NCI-H2227 treated with DMSO at 0.1 percent for 48 hours (cell line): ENCODE measurements at regions not wholly inside any gene's neighbourhood (a gene's known extent, or its start where the extent isn't known, plus 50 kb on each side); places are given as distances from the start of the nearest gene placed in this dataset.
"Not testable (repeated sequence)": the region's sequence is repeated elsewhere in the genome, so short reads cannot be mapped to it uniquely, and the experiment has no call there.

Experiments used
- DNase-seq: peaks from one replicate; lab custom pipeline; 2025; lab: John Stamatoyannopoulos, UW

DNA sequence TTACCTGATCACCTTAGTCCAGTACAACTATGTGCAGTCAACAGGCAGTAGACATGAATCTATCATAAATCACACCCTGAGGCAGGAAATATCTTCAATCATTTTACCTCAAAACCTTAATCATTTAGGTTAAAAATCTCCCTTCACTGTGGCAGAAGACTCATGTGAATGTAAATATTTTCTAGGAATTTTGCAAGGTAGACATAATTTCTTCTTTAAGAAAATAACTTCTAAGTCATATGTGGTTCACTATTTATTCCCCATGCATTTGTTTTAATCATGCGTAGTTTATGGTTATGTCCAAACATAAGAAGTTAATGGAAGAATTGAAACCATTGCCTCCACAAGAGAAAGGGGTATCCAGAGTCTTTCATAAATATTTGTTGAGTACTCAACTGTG lies 97.0 kb downstream of the HMHB1 start:
- no peak for DNase-seq

DNA sequence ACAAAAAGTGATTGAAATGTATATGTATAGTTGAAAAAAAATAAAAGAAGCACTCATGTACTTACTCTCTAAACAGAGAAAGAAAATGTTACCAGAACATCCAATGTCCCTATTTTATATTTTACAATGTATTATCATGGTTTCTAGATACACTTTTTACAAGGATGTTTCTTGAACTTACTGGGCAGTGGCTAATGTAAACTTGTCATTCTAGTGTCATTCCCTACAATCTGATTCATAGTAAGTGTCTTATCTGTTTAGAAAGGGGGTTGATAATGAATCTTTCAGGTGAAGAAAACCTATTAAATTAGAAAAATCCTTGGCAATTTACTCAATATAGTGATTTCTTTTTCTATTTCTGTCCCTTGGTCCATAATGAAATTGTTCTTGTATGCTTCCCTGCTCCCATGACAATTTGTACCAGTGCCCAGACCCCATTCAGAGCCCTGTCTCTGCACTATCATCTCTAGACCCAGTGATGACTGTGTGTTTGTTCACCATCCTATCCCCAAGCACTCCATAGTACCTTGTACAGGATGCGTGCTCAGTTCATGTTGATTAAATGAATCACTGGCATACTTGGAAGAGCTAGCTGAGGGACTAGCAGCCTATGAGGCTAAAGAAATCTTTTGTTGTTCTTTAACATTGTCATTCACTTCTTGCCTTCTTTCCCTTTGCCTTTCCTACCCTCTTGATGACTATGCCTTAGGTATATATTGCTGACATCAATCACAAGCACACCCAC lies 101.2 kb downstream of the HMHB1 start:
- no peak for DNase-seq

DNA sequence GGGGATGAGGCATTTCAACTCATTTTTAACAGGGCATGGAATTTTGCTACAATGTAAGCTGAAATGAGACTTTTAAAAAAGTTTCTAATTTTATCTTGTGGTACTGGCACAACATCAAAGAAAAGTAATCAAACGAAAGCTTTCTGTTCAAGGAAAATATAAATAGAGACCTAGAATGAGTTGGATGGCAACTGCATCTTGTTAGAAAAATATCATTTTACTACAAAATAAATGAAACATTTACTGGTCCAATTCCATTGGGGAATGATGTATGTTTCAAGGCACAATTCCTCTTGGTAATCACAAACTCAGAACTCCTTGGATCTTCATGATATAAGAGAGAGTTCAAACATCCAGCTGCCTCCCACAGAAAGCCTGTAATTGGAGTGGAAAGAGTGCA lies 102.8 kb downstream of the HMHB1 start:
- DNase-seq = no peak

DNA sequence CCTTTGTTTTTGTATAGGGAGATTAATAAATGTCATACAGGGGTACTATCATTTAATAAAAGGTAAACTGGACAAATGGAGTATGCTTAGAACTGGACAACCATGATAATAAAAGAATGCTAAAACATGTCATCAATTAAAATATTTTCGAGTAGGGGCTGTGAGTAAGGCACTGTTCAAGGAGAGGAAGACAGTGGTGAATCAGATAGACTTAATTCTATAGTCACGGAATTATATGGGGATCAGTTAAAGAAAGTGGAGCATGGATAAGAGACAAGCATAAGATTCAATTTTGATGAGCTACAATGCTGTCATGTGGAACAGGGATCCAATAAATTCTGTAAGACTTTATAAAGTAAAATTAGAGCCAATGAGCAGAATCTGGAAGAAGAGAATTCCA lies 104.5 kb downstream of the HMHB1 start:
- DNase-seq = no peak

DNA sequence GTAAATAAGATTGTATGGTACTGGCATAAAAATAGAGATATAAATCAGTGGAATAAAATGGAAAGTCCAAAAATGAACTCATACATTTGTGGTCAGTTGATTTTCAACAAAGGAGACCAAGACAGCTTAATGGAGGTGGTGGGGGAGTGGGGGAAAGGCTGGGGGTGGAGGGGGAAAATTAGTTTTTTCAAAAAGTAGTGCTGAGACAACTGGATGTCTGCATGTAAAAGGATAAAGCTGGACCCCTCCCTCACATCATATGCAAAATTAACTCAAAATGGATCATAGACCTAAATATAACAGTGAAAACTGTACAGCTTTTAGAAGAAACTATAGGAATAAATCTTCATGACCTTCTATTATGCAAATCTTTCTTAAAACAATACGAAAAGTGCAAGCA lies 107.0 kb downstream of the HMHB1 start:
- no peak for DNase-seq

DNA sequence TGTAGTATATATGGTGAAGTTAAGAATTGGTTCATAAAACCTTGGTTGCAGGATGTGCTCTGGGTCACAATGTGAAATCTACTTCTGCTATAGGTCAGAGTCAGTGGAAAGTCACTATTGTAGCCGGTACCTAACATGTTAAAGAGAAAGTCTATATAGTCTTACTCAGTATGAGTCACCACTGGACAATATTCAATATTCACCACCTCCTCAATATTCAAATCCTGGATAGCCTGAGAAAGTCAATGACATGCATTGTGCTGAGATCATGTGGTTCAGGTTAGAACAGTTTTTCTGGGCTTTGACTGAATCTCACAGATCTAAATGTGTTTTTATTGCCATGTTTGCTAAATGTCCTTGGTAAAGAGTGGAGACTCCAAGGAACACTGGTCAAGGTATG lies 108.8 kb downstream of the HMHB1 start:
- DNase-seq = no peak

DNA sequence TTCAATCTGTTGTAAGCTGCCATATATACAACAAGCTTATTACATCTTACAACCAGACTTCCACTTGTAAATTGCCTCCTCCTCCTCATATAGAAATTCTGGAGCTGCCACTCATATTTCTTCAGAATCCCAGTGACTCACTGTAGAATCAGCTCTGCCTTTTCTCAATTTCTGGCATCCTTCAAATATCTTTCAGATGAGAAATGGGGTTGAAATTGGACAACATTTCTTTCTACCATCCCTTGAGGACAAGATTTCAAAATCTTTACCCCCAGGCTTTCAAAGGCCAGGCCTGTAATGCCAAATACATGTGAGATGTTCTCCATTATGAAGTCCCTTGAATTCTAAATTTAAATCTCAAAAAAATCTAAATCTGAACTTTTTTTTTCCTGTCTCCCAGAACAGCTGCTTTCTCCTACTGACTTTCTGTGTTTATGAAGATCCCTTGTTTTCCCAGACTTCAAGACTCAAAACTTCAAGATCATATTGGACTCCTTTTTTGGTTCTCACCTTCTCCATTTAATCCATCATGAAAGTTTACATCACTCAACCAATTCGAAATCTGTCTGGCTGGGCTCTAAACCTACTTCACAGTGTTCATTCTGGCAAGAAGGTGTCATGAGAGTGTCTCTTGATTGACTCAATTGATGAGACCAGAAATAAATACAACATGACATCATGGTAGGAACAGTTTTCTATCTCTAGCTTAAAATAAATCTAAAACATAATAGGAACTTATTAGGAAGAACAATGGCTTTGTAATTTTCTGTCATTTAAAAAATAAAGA lies 109.8 kb downstream of the HMHB1 start:
- DNase-seq = no peak

DNA sequence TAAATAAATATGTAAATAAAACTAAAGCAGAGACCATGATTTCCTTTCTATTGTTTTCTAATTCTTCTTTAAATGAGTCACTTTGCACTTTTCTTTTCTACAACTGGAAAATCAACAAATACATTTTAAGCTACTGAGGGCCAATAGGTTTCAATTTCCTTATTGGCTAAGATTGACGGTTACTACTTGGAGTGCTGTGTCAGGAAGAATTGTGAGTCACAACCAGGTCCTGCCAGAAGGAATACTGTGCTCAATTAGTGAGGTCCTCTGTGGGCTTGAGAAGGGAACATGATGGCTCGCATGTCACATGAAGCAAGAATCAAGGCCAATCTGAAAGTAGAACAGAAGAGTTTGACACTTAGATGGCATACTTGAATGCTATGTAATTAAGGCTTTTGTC lies 110.8 kb downstream of the HMHB1 start:
- DNase-seq = no peak

DNA sequence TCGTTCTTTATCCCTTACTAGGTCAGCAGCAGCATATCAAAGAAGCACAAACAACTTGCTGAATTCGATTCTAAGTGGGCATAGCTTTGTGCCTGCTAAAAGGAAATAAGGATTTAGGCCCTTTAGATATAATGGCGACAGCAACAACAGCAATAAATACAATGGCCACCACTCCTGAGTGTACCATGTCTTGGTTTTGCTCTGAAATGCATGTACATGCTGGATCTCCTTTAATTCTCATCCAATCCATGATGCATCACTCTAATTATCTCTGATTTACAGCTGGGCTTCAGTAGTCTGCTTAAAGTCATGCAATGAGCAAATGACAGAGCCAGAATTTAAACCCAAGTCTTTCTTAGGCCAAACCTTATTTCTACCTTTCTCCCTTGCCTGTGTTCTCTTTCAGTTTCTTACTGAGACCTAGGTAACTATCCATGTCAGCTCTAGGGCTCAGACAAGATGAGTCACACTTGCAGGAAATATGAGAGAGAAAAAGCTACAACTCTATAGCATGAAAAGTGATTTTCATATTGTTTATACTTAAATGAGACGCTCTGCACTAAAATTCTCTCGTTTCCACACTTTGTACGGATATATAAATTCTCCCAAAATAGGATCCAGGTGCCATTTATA lies 111.8 kb downstream of the HMHB1 start:
- no peak for DNase-seq

DNA sequence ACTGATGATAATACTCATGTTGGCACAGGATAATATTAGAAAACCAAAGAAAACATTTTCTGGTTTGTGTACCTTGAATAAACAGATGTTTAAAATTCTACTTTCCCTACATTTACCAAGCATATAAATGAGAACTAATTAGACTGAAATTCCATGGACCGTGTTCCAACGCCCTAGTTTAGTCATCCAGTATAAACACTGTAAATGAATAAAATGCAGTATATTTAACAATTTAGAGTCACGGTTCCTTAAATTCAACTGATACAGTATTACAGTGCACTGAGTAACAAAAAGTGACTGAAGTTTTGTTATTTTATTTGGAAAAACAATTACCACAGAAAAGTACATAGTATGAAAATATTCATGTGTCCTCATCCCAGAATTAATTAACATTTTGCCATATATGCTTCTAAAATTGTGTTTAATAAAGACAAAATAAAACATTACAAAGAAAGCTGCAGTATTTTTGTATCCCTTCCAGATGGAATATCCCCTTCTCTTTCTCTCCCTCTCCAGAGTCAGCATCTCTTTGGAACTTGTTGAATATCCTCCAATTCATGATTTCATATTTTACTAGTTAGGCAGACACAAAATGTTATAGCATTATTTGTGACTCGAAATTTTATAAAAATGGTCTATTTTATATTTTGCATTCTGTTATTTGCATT lies 112.5 kb downstream of the HMHB1 start:
- no peak for DNase-seq

DNA sequence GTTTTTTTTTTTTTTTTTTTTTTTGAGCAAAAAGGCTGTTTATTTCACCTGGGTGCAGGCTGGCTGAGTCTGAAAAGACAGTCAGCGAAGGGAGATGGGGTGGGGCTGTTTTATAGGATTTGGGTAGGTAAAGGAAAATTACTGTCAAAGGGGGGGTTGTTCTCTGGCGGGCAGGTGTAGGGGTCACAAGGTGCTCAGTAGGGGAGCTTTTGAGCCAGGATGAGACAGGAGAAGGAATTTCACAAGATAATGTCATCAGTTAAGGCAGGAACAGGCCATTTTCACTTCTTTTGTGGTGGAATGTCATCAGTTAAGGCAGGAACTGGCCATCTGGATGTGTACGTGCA lies 113.0 kb downstream of the HMHB1 start:
- not testable (repeated sequence) for DNase-seq

DNA sequence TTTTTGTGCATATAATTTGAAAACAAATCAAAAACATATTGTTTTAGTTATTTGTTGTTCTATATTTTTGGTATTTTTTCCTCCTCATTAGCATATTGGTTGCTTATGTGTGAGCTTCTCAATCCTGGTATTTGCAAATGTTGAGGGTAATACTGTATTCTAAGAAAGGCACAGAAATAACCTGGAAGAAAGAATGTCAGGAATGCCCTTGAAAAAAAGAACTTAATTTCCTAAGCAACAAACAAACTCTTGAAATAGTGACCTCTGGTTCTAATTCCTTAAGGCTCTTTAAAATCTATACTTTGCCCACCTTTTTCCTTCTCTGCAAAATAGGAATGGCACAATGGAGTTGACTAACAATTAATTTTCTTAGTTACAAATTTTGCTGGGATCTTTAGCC lies 117.5 kb downstream of the HMHB1 start:
- no peak for DNase-seq

DNA sequence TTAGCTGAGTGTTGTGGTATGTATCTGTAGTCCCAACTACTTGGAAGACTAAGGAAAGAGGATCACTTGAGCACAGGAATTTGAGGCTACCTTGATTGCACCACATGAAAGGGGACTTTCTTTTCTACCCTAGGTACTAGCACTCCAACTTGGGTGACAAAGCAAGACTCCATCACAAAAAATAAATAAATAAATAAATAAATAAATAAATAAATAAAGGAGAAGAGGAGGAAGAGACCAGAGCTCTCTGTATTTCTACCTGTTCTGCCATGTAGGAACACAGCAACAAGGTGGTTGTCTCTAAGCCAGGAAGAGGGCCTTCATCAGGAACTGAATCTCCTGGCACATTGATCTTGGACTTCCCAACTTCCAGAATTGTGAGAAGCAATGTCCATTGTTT lies 118.6 kb downstream of the HMHB1 start:
- DNase-seq = no peak

DNA sequence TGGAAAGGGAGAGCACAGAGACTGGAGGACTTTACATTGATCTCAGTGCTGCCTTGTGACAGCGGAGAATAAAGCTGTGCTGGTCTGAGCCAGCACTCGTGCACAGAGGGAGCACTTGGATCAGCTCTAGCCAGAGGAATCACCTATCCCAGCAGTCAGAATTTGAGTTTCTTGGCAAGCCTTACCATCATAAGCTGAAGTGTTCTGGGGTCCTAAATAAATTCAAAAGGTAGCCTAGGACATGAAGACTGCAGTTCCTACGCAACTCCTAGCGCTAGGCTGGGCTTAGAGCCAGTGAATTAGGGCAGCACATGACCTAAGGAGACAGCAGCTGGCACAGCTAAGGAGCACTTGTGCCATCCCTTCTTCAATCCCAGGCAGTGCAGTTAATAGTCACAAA lies 119.5 kb downstream of the HMHB1 start:
- no peak for DNase-seq

DNA sequence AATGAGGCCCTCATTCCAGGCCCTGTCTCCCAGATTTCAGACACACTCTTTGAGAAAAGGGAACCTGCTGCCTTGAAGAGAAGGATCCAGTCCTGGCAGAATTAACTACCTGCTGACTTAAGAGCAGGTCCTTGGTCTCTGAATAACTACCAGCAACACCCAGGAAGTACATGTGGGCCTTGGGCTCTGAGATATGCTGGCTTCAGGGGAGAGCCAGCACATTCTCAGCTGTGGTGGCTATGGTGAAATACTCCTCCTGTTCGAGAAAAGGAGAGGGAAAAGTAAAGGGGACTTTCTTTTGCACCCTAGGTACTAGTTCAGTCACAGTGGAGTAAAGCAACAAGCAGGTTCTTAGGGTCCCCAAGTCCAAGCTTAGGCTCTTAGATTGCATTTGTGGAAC lies 120.0 kb downstream of the HMHB1 start:
- no peak for DNase-seq

DNA sequence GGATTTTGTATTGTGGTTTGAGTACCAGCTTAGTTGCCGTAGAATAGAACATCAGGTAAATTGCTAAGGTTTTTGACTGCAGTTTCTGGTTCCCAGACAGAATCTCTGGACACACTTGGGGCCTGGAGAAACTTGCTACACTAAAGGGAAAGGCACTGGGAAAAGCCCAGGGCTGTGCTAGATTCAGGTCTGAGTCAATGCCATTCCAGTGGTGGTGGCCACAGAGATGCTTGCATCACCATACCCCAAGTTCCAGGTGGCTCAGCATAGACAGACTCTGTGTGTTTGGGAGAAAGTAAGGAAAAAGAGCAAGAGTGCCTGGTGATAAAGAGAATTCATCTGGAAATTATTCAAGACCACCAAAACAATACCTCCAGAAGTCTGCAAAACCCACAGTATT lies 120.6 kb downstream of the HMHB1 start:
- DNase-seq = no peak

DNA sequence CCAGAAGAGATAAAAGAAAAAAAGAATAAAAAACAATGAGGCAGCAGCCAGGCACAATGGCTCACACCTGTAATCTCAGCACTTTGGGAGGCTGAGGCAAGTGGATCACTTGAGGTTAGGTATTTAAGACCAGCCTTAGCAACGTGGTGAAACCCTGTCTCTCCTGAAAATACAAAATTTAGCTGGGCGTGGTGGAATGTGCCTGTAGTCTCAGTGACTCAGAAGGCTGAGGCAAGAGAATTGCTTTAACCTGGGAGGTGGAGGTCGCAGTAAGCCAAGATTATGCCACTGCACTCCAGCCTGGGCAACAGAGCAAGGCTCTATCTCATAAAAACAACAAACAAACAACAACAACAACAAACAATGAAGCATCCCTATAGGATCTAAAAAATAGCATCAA lies 121.5 kb downstream of the HMHB1 start:
- DNase-seq = no peak

DNA sequence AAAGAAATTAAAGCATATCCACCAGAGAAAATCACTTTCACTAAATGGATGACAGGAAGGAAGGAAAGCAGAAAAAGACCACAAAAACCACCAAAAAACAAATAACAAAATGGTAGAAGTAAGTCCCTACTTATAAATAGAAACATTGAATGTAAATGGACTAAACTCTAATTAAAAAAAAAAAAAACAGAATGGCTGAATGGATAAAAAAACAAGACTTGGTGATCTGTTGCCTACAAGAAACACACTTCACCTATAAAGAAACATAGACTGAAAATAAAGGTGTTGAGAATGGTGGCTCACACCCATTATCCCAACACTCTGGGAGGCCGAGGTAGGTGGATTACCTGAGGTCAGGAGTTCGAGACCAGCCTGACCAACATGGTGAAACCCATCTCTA lies 122.9 kb downstream of the HMHB1 start:
- no peak for DNase-seq

DNA sequence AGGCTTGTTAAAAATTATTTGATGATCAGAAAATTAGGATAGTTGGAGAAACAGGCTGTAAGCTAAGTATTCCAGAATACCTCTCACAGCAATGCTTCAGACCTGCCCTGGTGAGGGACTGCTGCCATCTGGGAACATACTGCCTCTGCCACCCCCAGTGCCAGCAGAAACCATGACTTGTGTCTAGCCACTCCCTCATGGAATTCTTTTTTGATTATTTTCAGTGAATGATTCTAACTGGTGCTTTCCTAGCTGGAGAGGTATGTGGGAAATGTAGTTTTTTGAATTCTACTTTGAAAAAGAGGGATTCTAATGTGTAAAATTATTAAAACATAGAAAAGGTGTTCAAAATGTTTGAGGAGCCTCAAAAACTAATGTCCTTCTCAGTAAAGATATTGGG lies 126.3 kb downstream of the HMHB1 start:
- DNase-seq = no peak

DNA sequence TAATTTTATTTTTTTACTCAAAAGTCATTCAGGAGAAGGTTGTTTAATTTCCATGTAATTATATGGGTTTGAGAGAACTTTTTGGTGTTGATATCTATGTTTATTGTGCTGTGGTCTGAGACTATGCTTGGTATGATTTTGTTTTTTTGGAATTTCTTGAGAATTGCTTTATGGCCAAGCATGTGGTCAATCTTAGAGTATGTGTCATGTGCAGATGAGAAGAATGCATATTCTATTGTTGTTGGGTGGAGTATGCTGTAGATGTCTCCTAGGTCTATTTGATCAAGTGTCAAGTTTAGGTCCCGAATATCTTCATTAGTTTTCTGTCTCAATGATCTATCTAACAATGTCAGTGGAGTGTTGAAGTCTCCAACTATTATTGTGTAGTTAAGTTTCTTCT lies 134.9 kb downstream of the HMHB1 start:
- no peak for DNase-seq

DNA sequence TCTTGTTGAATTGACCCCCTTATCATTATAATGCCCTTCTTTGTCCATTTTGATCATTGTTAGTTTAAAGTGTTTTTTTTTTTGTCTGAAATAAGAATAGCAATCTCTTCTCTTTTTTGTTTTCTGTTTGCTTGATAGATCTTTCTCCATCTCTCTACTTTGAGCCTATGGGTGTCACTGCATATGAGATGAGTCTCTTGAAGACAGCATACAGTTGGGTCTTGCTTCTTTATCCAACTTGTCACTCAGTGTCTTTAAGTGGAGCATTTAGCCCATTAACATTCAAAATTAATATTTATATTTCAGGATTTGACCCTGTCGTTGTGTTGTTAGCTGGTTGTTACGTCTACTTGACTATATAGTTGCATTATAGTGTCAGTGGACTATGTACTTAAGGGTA lies 135.4 kb downstream of the HMHB1 start:
- DNase-seq = no peak

DNA sequence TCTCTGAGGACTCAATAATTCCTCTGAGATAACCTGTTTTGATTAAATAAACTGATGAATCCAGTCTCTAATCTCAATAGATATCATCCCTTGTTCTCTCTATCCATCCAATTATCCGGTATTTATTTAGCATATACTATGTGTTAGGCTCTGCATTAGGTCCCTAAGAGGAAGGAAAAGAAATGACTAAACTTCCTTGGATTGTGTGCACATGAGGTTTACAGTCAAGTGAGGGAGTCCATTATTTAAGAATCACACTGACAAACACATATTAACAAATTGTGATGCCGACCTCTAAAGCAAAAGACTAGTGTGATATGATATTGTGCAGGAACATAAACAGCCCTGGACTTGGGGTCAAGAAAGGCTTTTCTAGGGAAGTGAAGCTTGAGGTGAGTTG lies 140.8 kb downstream of the HMHB1 start:
- DNase-seq = no peak

DNA sequence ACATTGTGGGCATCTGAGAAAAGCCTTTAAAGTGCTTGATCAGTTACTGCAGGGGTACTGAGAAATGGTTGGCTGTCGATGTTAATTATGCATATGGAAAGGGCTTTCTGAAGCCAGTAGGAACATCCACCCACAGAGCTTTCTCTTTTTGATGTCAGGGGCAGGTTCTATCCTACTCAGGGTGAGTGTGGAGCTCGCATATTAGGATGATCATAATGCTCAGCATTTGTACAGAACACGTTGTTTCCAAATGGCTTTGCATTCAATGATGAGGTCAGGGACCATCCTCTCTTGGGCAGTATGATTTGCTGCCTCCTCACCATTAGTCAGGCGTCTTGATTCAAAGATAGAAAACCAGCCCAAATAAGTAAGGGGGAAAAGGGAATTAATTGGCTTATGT lies 141.9 kb downstream of the HMHB1 start:
- no peak for DNase-seq
